ENCODE measurements at regions not wholly inside any gene's neighbourhood (a gene's known extent, or its start where the extent isn't known, plus 50 kb on each side); places are given as distances from the start of the nearest gene placed in this dataset.

GRCh38 chr4:19756661-19757060 is 495.0 kb upstream of the SLIT2 start:
- ATAC-seq (no peak), DNase-seq (ENCODE audit: low read depth, low spot score) (no peak)
- POLR2A ChIA-PET: no interaction called here
- Histone ChIP-seq H3K4me3 (ENCODE audit: low read depth in 2 of 2, low read length in 2 of 2) (no peak overlapping the region), H3K27ac (ENCODE audit: low read length) (no peak overlapping the region), H3K36me3 (ENCODE audit: control insufficient read depth, insufficient read depth, low read length) (no peaks in the 10 kb centered on the region), H3K27me3 (ENCODE audit: control insufficient read depth, insufficient read depth, low read length) (no peaks in the 10 kb centered on the region), H3K4me1 (ENCODE audit: control insufficient read depth, insufficient read depth, low read length) (no peaks in the 10 kb centered on the region; the same call in 1 of the 2 replicates), H3K9me3 (ENCODE audit: control insufficient read depth, insufficient read depth, low read depth, low read length) (no peaks in the 10 kb centered on the region)
- in situ Hi-C loops (cut with HindIII; ENCODE audit: low pct_unique_long_range_greater_than_20kb, low sequenced_read_pairs): no loop called here
- TF ChIP-seq POLR2AphosphoS5 (IDR thresholded peaks at IDR 0.05; ENCODE audit: low read depth, low read length): no peak
- no peak for TF ChIP-seq CTCF (IDR thresholded peaks at IDR 0.05)
- no peak for TF ChIP-seq SIN3A (IDR thresholded peaks at IDR 0.05; ENCODE audit: borderline replicate concordance, insufficient read depth, low read depth, low read length)
- TF ChIP-seq TCF7L2 (IDR thresholded peaks at IDR 0.05; ENCODE audit: low read depth, low read length): no peak
- no peak for TF ChIP-seq REST (IDR thresholded peaks at IDR 0.05; ENCODE audit: insufficient read depth in 1 of 2, low read depth in 2 of 2, low read length in 1 of 2)
- BruUV-seq (replicated peaks): no TSS peak
- intact Hi-C loops (cut with micrococcal nuclease; ENCODE audit: unreplicated experiment): no loop called here
- CTCF ChIA-PET: no interaction called here

GRCh38 chr4:19752599-19752998 is 499.1 kb upstream of the SLIT2 start:
- Histone ChIP-seq H3K27me3 (ENCODE audit: control insufficient read depth, insufficient read depth, low read length) (no peaks in the 10 kb centered on the region), H3K9me3 (ENCODE audit: control insufficient read depth, insufficient read depth, low read depth, low read length) (no peaks in the 10 kb centered on the region), H3K36me3 (ENCODE audit: control insufficient read depth, insufficient read depth, low read length) (no peaks in the 10 kb centered on the region), H3K4me1 (ENCODE audit: control insufficient read depth, insufficient read depth, low read length) (no peaks in the 10 kb centered on the region; the same call in 1 of the 2 replicates), H3K27ac (ENCODE audit: low read length) (no peak overlapping the region), H3K4me3 (ENCODE audit: low read depth in 2 of 2, low read length in 2 of 2) (no peak overlapping the region)
- ChIA-PET CTCF (no interaction called here), POLR2A (no interaction called here)
- in situ Hi-C loops (cut with HindIII; ENCODE audit: low pct_unique_long_range_greater_than_20kb, low sequenced_read_pairs): no loop called here
- intact Hi-C loops (cut with micrococcal nuclease; ENCODE audit: unreplicated experiment): no loop called here
- ATAC-seq (no peak), DNase-seq (ENCODE audit: low read depth, low spot score) (no peak)
- no TSS peak for BruUV-seq (replicated peaks)
- TF ChIP-seq POLR2AphosphoS5 (IDR thresholded peaks at IDR 0.05; ENCODE audit: low read depth, low read length): no peak
- no peak for TF ChIP-seq CTCF (IDR thresholded peaks at IDR 0.05)
- TF ChIP-seq TCF7L2 (IDR thresholded peaks at IDR 0.05; ENCODE audit: low read depth, low read length): no peak
- no peak for TF ChIP-seq REST (IDR thresholded peaks at IDR 0.05; ENCODE audit: insufficient read depth in 1 of 2, low read depth in 2 of 2, low read length in 1 of 2)
- no peak for TF ChIP-seq SIN3A (IDR thresholded peaks at IDR 0.05; ENCODE audit: borderline replicate concordance, insufficient read depth, low read depth, low read length)

All from Panc1 (cell line).